OCI-LY3 (cell line): ENCODE measurements at regions not wholly inside any gene's neighbourhood (a gene's known extent, or its start where the extent isn't known, plus 50 kb on each side); places are given as distances from the start of the nearest gene placed in this dataset.

Experiments
- EZH2phosphoT487 ChIP-seq: fragments of 200-600 bp; shearing (Covaris generic); IDR thresholded peaks from 2 replicates; pipeline ENCODE4 v1.6.1; 2018; ENCODE audit warnings: antibody characterized with exemption, mixed run types, low read depth
- TF ChIP-seq, protein P1 (sequence below): fragments of 200-600, 300-600 bp; sonication (generic); IDR thresholded peaks from 2 replicates; pipeline ENCODE4 v1.5.1; 2014; ENCODE audit warnings: antibody characterized with exemption, low read length, low read depth

DNA sequence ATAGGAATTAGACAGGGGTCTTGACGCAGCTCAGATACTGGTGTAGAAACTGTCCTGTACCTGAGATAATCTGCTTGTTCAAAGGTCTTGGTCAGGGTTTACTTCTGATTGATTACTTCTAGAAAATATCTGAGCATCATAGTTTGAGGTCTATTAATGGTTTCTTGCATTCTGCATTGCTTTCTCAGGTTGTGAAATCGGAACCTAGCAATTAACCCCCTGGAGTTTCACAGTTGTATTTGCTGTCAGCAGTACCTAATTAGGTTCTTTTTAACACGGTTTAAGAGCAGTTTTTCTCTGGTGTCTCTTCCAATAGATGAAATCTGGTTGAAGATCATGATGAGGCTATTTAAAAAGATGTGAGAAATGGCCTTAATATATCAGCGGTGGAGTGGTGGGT lies 428.6 kb upstream of the SYT4 start:
- TF ChIP-seq, protein P1, sequence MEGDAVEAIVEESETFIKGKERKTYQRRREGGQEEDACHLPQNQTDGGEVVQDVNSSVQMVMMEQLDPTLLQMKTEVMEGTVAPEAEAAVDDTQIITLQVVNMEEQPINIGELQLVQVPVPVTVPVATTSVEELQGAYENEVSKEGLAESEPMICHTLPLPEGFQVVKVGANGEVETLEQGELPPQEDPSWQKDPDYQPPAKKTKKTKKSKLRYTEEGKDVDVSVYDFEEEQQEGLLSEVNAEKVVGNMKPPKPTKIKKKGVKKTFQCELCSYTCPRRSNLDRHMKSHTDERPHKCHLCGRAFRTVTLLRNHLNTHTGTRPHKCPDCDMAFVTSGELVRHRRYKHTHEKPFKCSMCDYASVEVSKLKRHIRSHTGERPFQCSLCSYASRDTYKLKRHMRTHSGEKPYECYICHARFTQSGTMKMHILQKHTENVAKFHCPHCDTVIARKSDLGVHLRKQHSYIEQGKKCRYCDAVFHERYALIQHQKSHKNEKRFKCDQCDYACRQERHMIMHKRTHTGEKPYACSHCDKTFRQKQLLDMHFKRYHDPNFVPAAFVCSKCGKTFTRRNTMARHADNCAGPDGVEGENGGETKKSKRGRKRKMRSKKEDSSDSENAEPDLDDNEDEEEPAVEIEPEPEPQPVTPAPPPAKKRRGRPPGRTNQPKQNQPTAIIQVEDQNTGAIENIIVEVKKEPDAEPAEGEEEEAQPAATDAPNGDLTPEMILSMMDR, result no peak
- TF ChIP-seq EZH2phosphoT487, result no peak
